GM21717 (cell line): ENCODE measurements at regions not wholly inside any gene's neighbourhood (a gene's known extent, or its start where the extent isn't known, plus 50 kb on each side); places are given as distances from the start of the nearest gene placed in this dataset.

Experiments used
- ATAC-seq: cut with Tn5 transposase; IDR thresholded peaks from one replicate; pipeline ENCODE4 v1.9.1; 2021; ENCODE audit warnings: mild to moderate bottlenecking, moderate library complexity; ENCODE audit not compliant: unreplicated experiment

DNA sequence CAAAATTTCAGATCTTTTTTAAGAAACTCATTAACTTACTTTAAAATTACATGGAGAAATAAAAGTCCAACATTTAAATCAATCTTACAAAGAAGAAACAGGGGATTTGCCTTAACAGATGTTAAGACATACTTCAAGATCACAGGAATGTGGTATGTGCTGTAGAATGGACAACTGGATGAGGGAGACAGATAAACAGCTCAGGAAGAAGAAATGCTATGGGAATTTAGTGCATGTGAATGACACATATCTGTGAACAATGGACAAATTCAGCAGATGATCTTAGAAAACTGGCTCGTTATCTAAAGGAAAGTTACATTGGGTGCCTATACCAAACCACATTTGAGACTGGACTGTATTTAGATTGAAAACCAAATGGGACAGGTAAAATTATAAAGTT lies 246.8 kb upstream of the AGAP1 start:
- ATAC-seq, result no peak

DNA sequence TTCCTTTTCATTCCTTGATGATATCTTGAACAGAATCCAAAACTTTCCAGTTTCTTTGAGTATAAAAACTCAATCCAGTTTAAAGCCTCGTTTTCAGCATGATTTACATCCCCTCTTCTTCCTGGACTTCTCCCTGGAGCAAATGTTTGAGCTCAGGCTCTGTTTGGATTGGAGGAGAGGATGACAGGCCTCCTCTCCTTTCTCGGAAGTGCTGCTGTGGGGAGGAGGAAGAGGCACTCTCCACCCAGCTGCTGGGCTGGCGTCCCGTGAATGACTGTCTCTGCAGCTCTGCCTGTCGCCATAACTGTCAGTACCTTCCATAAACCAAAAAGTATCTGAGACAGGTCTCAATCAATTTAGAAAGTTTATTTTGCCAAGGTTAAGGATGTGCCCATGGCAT lies 238.2 kb upstream of the AGAP1 start:
- no peak for ATAC-seq

DNA sequence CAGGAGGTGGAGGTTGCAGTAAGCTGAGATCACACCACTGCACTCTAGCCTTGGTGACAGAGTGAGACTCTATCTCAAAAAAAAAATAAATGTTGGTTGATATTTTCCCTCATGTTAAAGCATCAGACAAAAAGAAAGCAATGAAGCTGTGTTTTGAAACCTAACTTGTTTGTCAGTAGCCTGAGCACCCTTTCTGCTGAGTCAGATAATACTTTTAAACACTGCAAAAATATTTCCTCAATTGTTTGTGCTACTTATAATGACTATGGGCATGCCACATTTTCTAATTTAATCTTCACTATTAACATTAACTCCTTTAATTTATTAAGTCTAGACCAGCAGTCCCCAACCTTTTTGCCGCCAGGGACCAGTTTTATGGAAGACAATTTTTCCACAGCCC lies 236.3 kb upstream of the AGAP1 start:
- no peak for ATAC-seq

DNA sequence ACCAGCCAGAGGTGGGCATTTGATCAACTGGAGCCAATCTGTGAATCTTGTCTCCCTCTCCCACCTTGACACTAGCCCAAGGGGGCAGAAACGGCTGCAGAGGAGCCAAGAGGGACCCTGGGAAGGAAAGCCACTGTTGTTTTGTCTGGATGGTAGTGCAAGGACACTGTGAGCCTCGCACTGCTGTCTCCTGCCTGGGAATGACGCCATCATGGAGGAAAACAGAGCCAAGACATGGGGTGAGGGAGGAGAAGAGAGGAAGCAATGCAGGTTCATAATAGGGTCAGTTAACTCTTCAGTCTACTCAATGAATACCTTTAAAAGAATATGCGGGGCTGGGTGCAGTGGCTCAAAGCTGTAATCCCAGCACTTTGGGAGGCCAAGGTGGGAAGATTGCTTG lies 231.1 kb upstream of the AGAP1 start:
- no peak for ATAC-seq

DNA sequence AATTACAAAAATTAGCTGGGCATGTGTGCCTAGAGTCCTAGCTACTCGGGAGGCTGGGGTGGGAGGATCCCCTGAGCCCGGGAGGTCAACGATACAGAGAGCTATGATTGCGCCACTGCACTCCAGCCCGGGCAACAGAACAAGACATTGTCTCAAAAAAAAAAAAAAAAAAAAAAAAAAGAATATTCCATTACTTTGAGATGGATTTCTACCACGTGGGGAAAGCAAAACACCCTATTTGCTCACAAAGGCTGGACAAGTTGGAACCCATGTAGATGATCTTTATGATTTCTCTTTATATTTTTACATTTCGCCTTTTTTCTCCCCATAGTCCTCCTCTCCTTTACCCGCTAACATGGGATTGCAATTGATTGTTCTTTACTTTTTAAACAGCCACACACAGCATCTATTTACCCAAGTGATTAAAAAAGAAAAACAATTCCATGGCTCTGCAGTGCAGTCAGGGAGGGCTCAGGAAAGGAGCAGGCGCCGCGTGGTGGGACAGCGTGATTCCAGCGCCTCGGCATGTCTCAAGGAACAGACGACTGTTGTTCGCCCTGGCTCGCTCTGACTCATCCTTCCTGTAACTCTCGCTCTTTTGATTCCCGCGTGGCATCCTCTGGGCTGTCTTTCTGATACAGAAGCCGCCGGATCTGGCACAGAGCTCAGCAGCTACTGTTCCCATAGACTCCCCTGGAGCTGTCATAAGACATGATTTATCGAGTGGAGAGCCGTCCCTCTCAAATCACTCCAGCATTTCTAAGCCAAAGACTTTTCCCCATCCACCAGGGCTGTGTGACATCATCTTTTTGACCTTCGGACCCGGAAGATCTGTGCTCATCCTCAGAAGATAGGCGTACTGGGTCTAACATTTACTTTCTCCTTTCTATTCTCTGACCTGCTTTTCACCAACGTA lies 230.4 kb upstream of the AGAP1 start:
- ATAC-seq, result no peak

DNA sequence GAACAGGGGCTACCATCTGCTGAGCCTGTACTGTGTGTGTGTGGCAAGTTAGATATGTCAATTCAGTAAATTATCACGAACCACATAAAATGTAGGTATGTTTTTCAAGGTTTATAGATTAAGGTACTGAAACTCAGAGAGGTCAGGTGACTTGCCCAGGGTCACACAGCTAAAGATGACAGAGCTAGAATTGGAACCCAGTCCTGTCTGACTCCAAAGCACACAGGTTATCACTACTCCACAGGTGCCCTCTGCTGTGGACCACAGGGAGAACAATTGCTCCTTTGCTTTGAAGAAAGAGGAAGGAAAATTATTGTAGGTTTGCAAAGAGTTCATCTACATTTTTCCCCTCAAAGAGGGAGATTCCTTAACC lies 229.7 kb upstream of the AGAP1 start:
- ATAC-seq, result no peak

DNA sequence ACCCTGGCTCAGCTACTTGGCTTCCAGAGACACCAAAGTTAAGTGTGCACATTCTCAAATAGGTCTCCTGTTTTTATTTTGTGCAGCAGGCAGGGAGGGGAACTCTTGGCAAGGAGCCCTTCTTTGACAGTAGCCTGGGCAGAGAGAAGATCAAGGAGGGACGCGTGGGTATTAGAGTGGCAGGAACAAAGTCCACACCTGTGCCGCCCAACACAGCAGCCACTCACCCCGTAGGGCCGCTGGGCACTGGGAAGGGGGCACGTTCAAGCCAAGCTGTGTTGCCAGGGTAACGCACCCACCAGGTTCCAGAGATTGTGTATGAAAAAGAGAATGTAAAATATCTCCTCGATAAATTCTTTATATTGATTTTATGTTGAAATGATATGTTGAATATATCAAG lies 229.3 kb upstream of the AGAP1 start:
- ATAC-seq, result no peak

DNA sequence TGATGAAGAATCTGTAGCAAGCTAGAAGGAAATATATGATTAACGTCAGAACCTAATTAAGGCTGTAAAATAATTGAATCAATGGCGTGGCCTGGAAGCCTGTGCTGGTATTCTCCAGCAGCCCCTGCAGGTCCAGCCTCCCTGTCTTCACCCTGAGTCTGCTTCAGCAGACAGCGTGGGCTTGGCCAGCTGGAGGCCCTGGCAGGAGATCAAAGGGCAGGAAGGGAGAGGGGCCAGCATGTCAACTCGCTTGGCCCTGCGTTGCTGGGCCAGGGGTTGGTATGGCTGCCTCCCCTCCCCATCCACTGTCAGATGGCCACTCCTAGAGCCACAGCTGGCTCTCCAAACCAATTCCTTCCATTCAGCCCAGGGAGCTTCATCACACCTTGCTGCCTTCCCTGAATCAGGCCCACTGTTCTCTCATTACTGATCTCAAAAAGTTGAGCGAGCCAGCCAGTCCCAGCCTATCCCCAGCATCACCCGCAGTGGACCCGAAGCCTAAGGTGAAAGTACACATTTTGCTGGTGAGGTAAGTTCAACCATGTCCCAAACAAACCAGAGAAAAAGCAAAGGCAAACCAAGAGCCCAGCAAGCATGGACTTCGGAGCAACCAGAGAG lies 228.4 kb upstream of the AGAP1 start:
- no peak for ATAC-seq

DNA sequence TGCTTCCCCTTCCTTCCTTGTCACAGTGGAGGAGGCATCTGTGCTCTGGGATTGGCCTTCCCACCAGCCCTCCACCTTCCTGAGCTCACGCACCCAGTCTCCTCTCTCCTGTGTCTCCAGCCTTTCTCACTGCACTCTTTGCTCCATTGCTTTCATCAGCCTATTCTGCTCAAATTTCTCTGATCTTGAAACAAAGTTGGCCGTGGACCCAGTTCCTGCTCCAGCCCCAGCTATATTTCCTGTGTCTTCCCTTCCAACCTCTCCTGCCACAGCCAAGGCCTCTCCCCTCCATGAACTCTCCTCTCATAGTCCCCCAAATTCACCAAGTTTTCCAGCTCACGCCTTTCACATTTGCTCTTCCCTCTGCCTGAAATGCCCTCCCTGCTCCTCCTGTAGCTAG lies 226.6 kb upstream of the AGAP1 start:
- ATAC-seq, result no peak

DNA sequence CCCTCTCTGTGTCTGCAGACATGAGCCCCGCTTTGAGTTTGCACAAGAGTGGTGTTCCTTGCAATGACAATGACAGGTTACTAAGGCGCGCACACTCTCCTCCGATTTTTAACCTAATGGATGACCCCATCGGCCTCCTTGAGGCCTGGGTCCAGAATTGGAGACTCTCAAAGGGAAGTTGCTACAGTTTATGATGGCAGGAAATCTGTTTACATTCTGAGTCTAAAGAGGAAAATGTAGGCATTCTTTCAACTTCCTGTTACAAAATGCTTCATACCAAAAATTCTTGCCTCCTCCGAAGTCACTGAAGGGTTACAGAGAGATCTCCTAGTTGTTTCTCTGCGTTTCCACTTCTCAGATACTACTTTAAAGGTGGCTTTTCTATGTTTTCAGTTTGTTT lies 225.3 kb upstream of the AGAP1 start:
- no peak for ATAC-seq

DNA sequence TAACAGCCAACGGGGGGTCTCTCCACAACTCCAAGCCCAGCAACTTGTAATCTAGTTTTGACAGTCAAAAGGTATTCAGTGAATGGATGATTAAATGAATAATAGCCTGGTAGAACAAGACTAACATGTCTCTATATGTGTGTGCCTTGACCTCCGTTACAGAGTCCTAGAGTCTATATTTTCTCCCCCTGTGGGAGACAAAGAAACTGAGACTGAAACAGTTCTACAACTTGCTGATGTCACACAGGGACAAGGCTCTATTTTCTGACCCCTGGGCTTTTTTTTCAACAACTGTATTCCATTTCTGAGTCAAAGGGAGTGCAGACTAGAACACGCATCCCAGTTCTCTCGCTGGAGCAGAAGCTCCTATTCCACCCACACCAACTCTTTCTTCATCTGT lies 223.6 kb upstream of the AGAP1 start:
- ATAC-seq, result peak; percentile 57

DNA sequence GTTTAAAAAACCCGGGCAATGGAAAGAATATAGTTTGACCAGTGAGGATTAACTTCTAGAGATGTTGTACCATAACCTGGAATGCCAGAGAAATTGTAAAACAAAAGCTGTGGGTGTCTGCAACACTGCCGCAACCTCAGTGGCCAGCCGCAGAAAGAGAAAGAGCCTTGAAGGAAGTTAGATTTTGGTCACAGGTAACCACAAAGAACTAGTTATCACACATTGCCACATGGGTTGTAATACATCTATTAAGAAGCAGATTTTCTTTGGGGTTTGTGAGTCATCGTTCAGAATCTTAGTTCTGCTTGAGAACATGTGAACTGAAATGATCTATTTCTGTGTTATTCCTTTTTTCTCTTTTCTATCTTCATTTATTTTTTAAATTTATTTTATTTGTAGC lies 222.9 kb upstream of the AGAP1 start:
- ATAC-seq, result peak; percentile 94

DNA sequence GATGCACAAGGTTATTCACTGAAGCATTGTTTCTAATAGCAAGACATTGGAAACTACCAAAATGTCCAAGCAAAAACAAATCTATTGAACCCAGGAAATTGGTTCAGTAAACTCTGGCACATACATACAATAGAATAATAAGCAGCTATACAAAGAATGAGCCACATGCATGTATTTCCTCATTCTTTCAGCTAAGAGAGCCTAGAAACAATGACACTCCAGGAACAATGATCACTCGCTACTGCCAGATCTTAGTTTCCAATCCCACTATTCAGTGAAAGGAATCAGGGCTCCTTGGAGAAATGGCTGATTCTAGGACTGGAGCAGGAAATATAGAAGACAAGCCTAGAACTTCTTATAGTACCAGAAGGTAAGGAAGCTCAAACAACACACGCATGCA lies 221.9 kb upstream of the AGAP1 start:
- ATAC-seq, result no peak

DNA sequence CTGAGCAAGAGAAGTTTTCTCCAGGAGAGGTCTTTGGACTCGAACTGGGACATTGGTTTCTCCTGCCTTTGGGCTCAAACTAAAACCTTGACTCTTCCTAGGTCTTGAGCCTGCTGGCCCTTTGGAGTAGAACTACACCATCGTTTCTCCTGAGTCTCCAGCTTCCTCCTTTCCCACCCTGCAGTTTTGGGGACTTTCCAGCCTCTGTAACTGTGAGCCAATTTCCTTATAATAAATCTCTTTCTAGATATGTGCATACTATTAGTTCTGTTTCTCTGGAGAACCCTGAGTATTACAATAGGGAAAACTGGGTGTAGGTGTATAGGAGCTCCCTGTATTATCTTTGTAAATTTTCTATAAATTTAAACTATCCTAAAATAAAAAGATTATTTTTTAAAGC lies 219.8 kb upstream of the AGAP1 start:
- ATAC-seq, result no peak

DNA sequence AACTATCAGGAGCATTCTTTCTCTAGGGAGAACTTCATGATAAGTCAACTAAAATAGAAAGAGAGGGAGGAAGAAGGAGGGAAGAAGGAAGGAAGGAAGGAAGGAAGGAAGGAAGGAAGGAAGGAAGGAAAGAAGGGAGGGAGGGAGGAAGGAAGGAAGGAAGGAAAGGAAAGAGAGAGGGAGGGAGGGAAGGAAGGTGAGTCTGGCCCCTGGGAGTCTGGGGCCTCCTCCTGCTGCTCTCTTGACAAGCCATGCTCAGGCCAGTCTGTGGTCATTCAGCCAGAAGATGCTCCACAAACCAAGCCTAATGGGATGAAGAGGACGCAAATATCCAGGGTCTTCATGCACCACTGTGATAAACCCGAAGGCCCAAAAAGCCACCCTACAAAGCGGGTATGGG lies 216.4 kb upstream of the AGAP1 start:
- ATAC-seq, result no peak

DNA sequence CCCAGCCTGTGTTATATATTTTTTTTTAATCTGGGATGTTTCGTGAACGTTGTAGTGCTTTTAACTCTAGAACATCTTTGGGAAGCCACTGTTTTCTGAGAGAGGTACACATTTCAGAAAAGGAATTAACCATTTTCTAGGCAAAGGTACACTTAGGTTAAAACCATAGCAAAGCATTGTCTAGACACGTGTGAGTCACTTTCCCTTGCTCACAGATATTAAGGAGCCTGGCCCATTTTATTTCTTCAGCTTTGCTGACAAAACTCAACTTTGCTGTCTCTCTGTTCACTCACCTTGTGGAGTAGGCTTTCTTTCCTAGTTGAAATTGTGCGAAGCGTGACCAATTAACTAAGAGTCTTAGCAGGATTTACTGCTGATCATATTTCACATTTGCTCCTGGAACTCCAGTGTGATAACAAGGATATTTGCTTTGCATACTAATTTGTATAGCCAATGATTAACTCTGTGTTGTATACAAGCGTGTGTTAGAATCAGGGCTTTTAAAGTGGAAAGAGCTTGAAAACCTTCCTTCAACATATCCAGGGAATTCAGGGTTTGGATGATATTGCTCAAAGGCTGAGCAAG lies 215.0 kb upstream of the AGAP1 start:
- no peak for ATAC-seq

DNA sequence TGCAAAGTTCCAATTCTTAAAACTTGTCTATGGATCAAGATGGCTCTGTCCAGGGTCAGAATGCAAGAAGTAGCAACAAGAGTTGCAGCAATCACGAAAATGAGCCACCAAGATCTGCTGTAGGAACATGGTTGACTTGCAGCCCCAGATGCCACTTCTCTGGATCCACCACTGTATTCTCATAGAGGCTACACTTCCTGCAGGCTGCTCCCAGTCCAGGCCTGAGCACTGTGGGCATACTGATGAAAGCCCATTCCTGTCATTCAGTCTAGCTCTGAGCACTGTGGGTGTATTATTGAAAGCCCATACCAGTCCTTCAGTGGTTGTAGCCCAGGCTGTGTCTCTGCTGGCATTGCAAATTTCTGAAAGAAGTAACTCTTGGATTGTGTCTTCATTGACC lies 213.9 kb upstream of the AGAP1 start:
- no peak for ATAC-seq

DNA sequence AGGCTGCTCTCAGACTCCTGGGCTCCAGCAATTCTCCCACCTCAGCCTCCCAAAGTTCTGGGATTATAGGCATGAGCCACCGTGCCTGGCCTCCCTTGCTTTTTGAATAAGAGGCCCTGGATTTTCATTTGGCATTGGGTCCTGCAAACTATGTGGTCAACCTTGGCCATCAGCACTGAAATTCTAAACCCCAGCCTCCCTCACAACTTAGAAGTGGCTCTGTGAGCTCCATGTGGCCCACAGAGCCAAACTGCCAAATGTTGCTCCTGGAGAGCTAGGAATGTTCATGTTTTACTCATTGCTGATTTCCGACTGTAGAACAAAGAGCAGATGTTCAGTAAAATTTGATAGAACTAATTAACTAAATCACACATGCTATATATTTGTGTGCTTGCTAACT lies 210.6 kb upstream of the AGAP1 start:
- ATAC-seq, result no peak

DNA sequence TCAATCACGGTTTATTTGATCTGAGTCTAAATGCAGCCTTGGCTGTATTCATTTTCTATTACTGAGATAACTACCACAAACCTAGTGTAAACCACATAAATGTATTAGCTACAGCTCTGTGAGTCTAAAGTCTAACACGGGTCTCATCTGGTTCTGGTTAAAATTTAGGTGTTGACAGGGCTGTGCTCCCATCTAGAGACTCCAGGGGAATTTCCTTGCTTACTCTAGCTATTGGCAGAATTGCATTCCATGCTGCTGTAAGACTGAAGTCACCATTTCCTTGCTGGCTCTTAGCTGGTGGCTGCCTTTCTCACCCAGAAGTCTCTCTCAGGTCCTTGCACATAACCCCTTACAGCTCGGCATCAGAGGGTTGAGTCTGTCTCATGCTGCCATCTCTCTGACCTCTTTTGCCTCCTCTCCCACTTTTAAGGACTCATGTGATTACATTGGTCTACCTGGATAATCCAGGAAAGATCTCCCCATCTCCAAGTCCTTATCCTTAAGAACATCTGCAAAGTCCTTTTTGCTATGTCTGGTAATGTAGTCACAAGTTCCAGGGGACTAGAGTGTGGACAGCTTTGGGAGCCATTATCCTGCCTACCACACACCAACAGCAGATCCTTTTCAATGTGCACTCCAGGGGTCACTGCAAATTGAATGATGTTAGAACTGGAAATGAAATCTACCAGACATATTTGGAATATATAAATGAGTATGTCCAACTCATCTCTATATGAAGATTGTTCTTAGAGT lies 207.0 kb upstream of the AGAP1 start:
- no peak for ATAC-seq

DNA sequence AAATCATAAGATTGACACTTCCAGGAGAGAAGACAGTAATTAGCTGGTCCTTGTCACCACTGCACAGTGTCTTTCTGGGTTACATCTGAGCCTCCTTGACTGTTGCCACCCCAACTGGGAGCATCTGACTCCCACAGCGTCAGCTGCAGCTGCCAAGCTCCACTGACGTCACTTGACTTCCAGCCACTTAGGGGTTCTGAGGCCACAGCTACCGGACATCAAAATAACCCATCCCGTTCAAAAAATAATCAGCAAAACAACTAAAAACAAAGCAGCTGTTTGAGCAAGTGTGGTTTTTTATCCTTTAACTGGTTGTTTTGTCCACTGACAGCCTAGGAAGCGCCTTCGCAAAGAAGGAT lies 206.5 kb upstream of the AGAP1 start:
- ATAC-seq, result no peak

DNA sequence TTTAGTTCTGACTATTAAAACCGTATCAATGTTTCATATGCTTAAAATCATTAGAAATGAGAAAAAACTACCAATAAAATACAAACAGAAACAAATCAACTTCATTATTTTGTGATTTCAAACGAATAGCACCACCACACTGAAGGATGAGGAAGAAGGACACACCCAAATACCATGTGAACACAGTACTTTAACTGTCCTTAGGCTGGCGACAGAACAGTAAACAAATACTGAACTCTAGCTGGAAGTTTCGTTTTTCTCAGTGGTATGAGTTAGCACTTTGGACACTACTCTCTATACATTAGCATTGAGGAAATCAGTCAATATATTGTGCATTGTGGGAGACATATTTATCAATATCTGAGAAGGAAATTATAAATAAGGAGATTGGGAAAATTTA lies 202.4 kb upstream of the AGAP1 start:
- no peak for ATAC-seq

DNA sequence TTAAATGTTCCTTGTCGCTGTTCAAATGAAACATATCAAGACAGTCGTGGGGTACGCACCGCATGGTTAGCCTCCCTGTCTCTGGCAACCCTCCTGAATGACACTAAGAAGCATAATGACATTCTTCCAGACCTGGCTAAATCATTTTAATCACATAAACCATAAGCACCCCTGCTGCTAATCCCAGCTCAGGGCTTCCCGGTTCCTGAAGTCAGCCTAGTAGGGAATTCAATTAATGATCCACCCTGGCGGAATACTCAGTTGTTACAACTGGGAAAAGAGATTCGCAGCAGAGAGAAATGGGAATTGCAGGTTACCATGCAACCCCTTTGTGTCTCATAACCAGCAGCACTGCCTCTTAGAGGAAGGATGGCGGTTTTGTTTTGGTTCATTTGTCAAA lies 200.8 kb upstream of the AGAP1 start:
- no peak for ATAC-seq
